Right renal pelvis (tissue), 4 donors: ENCODE measurements at regions not wholly inside any gene's neighbourhood (a gene's known extent, or its start where the extent isn't known, plus 50 kb on each side); places are given as distances from the start of the nearest gene placed in this dataset.

ENCODE experiments used
- DNase-seq, 4 donors: peaks; one replicate each; pipeline ENCODE4 v3.0.0-alpha.2; 2013; ENCODE audit warnings: low read depth in 4 of 4, low spot score in 3 of 4, missing footprints in 1 of 4

- DNase-seq: no peak
Measured at GRCh38 chr22:27523711-27524110, 277.8 kb downstream of the MN1 start.

- DNase-seq: no peak
Measured at GRCh38 chr22:27525711-27526110, 275.8 kb downstream of the MN1 start.

DNA sequence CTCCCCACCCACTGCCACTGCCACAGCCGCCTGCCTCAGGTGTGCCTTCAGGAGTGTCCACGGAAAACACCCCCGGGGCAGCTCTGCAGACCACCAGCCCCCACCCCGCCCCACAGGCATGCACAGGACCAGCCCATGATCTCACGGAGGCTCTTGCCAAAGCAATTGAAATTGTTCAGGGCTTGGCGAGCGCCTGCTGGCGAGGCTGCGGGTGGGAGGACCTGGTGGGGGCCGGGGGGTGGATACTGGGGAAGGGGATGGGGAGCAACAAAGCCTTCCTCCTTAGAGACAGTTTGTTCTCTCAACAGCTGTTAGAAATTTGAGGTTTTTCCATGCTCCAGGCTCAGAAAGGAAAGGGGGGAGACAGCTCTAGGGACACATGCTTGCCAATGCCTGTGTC lies 274.7 kb downstream of the MN1 start:
- no peak for DNase-seq

- DNase-seq: no peak
Measured at GRCh38 chr22:27531782-27532530, 269.6 kb downstream of the MN1 start.

DNA sequence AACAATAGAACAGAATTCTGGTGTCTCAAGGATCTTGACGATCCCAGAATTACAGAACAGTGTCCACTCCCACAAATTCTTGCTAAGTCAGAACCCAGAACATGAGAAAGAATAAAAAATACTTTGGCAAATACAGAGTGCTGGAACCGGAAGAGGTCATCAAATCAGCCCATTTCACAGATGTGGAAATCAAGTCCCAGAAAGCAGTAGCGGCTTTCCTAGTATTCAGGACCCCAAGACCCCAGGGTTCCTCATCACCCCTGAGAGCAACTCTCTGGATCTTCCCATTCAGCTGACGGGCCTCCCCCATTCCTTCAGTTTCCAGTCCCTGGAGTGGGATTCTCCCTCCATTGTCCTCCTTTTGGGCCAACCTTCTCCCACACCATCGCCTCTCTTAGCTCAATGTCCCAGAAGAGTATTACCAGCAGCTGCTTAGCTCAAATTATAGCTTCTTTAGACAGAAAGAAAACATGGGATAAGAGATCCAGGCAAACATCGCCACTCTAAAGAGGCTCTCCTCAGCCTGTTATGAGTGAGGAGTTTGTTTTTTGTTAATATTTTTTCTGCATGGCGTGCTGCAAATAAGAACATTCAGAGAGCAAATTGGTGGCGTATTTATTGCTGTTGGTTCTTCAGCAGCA lies 268.3 kb downstream of the MN1 start:
- DNase-seq: no peak

DNA sequence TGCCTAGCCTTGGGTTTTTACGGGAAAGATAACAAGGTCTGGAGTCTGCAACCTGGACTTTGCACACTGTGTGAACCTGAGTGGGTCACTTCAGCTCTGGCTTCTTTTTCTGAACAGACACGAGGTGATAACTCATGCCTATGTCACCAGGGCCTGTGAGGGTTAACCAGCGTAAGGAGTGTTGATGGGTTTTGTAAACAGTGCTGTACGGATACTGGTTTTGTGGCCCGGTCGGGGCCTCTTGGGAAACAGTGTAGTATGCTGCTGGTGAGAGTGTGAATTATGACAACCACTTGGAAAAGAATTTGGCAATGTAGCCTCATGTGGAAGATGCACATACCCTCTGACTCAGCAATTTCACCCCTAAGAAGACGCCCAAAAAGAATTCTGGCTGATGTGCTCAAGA lies 266.8 kb downstream of the MN1 start:
- DNase-seq: no peak

DNA sequence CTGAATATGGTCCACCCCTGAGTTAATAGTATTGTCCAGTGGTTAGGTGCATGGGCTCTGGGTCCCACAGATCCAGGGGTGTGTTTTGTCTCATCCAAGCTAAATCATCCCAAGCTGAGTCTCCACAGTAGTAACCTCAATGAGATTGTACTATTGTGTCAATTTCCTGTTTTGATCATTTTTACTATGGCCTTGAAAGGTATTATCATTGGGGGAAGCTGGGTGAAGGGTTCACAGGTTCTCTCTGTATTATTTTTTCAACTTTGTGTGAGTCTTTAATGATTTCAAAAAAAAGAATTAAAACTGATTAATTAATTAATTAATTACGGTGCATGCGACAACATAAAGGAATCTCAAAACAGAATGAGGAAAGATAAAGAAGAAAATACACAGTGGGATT lies 266.1 kb downstream of the MN1 start:
- no peak for DNase-seq

- DNase-seq: no peak
Measured at GRCh38 chr22:27537501-27537900, 264.1 kb downstream of the MN1 start.

DNA sequence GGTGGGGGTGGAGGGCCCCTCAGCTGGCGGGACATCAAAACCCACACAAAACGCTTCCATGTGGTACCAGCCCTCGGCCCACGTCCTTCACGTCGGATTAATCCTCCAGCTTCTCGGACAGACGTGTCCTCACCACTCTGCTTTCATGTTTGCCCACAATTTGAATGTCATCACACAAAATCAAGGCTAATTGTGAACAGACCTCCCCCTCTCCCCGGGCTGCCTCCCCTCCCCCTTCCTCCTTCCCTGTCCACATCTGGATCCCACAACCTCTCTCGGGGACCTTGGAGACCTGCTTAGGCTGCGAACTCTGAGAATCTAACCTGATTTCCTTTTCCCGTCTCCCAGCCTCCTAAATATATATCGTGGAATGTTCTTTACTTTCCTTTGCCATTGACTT lies 262.9 kb downstream of the MN1 start:
- DNase-seq: no peak

GRCh38 chr22:27540247-27540646 lies 261.3 kb downstream of the MN1 start:
- no peak for DNase-seq

DNA sequence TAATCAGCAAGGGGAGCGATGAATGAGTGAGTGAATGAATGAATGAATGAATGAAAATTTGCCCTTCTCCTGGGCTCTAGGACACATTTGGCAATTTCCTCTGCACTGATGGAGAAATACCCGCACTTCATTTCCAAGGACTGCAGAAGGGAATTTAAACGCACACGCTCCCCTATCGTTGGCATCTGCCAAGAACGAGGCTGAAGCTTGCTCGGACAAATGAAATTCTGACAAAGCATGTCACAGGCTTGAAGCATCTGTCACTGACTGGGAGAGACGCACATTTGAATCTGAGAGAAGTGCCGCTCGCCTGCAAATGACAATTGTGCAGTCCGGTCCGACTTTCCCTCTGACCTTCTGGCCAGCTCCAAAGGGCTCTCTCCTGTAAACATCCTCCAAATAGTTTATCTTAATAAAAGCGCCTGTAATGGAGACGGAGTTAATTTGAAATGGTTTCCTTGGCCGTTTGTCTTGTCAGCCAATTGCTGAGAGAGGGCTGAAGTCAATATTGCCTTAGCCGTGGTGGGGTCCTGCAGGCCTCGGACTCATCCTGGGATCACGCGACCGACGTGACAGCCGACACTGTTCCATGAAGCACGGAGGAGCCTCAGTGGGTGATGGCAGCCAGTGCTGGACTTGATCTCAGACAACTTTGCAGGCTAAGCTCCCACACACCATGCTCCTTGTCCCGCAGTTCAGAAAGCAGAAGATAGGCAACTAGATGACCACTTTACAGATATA lies 260.7 kb downstream of the MN1 start:
- no peak for DNase-seq

- DNase-seq: no peak
Measured at GRCh38 chr22:27541836-27542235, 259.7 kb downstream of the MN1 start.

DNA sequence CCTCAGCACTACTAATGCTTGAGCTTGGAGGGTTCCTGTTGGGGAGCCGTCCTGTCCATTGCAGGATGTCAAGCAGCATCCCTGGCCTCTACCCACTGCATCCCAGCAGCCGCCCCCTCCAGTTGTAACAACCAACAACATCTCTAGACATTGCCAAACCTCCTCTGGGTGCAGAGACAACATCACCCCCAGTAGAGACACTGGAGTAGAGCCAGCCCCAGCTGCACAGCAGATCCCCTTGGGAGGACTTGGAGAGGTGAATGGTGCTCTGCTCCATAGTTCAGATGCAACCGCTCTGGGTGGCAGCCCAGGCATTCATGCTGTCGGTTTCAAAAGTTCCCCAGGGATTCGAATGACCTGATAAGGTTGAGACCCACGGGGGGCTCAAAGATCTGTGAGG lies 259.0 kb downstream of the MN1 start:
- DNase-seq: no peak

DNA sequence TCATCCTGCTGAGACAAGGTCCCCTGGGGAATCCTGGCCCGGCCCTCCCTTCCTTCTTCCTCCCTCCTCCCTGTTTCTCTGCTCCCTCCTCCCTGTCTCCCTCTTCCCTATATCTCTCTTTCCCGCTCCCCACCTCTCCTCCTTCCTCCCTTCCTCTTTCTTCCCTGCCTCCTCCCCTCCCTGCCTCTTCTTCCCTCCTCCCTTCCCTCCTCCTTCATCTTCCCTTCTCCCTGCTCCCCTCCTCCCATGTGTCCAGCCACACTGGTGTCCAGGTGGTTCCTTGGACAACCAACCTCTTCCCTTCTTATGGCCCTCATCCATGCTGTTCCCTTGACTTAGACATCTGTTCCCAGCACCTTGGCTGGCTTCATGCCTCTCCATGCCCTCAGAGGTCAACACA lies 258.1 kb downstream of the MN1 start:
- DNase-seq: no peak

DNA sequence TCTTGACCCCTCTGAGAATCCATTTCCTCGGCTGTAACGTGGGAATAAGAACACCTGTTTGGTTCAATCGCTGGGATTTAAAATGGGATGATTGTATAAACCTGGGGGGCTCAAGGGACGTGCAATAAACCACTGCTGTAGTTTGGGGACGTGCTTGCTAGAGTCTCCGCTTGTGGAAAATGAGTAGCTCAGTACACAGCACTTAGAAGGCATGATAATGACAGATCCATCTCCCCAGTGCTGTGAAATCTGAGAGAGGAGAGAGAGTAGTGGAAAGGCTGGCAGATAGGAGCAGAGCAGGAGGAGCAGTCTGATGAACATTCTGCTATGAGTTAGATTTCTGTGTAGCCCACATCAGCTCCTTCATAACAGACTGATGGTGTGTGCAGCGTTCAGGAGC lies 256.5 kb downstream of the MN1 start:
- no peak for DNase-seq

GRCh38 chr22:27546157-27546935 lies 255.2 kb downstream of the MN1 start:
- no peak for DNase-seq

GRCh38 chr22:27551402-27551801 lies 250.2 kb downstream of the MN1 start:
- DNase-seq: no peak

DNA sequence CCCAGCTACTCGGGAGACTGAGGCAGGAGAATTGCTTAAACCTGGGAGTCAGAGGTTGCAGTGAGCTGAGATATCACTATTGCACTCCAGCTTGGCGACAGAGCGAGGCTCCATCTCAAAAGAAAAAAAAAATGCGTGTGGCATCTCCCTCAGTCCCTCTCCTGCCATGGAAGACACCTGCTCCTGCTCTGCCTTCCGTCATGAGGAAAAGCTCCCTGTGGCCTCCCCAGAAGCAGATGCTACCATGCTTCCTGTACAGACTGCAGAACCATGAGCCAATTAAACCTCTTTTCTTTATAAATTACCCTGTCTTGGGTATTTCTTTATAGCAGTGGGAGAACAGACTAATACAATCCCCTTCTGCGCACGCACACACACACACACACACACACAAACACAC lies 249.4 kb downstream of the MN1 start:
- no peak for DNase-seq

GRCh38 chr22:27552863-27553262 lies 248.7 kb downstream of the MN1 start:
- DNase-seq: no peak

GRCh38 chr22:27554106-27554811 lies 247.3 kb downstream of the MN1 start:
- no peak for DNase-seq
